COLO829 (cell line): ENCODE measurements at regions not wholly inside any gene's neighbourhood (a gene's known extent, or its start where the extent isn't known, plus 50 kb on each side); places are given as distances from the start of the nearest gene placed in this dataset.
"Not testable (repeated sequence)": the region's sequence is repeated elsewhere in the genome, so short reads cannot be mapped to it uniquely, and the experiment has no call there.

Source experiments
- DNase-seq: peaks from one replicate; pipeline ENCODE4 v3.0.0; 2012; ENCODE audit warnings: low spot score

- no peak for DNase-seq
Observed at GRCh38 chr7:53387515-53387914, 352.1 kb downstream of the POM121L12 start.

- DNase-seq = no peak
Observed at GRCh38 chr7:53397911-53398310, 362.5 kb downstream of the POM121L12 start.

- DNase-seq = no peak
Observed at GRCh38 chr7:53398566-53398965, 363.1 kb downstream of the POM121L12 start.

- DNase-seq = no peak
Observed at GRCh38 chr7:53413021-53413420, 377.6 kb downstream of the POM121L12 start.

GRCh38 chr7:53415816-53416215 lies 380.4 kb downstream of the POM121L12 start:
- DNase-seq = no peak

GRCh38 chr7:53418834-53419482 lies 383.5 kb downstream of the POM121L12 start:
- no peak for DNase-seq

- DNase-seq = no peak
Observed at GRCh38 chr7:53420550-53420949, 385.1 kb downstream of the POM121L12 start.

DNA sequence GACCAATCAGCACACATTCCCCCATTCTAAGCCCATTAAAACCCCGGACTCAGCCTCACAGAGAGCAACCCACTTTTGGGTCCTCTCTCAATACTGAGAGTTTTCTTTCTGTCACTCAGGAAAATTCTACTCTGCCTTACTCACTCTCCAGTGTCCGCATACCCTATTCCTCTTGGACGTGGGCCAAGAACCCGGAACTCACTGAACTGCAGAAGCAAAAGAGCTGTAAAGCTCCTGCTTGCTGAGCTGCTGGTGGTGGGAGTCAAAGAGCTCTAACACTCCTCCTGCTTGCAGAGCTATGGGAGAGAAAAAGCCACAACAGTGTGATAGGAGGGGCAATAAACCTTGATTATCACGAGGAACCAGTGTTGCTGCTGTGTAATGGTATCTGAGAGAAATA lies 386.9 kb downstream of the POM121L12 start:
- DNase-seq = no peak

DNA sequence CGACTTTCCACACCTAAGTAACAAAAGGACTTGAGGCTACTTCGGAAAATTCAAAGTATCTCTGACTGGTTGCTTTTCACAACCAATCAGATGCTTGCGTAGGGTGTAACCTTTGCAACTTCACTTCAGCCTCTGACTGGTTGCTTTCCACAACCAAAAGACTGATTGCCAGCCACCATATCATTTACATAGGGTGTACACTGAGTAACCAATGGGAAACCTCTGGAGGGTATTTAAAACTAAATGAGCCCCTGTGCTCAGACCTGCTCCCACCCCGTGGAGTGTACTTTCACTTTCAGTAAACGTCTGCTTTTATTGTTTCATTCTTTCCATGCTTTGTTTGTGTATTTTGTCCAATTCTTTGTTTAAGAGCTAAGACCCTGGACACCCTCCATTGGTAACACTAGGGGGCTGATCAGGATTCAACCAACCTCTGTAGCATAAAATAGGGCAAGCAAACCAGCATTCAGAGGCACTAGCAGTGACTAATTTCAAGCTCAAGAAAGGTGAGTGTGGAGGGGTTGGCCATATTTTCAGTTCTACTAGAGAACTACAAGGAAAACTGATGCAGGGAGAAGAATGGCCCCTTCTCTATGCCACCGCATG lies 390.8 kb downstream of the POM121L12 start:
- DNase-seq = no peak

GRCh38 chr7:53428045-53428444 lies 392.6 kb downstream of the POM121L12 start:
- DNase-seq = no peak

GRCh38 chr7:53431901-53432300 lies 396.5 kb downstream of the POM121L12 start:
- DNase-seq = no peak

GRCh38 chr7:53437336-53437735 lies 401.9 kb downstream of the POM121L12 start:
- DNase-seq = no peak

- no peak for DNase-seq
Observed at GRCh38 chr7:53446170-53446569, 410.7 kb downstream of the POM121L12 start.

GRCh38 chr7:53458636-53459035 lies 423.2 kb downstream of the POM121L12 start:
- DNase-seq = no peak

GRCh38 chr7:53466371-53466770 lies 430.9 kb downstream of the POM121L12 start:
- DNase-seq = no peak

DNA sequence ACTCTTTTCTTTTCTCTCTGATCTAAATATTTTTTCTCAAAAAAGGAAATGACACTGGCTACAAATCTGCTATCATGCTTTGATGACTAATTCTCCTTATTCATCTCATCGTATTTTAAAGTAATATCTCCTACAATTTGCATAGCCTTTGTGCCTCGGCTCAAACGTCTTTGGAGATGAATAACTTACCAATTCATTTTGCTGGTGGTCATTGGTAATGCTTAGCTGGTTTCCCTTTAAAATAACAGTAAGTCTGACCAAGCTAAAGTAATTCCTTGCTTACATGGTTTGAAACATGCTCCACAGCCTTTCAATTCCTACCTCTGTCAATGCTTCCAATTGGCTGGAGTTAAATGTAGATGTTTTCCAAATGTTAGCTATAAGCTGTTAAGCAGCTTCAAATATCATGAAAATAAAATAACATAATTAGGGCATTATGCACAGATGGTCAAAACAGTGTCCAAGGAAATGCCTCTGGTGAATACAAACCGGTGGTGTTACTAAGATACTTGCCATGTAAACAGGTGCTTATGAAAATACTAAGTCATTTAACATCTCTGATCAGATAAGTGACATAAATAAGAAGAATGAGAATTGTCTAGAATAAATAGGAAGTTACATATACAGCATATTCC lies 435.0 kb downstream of the POM121L12 start:
- DNase-seq = no peak

GRCh38 chr7:53473371-53473770 lies 437.9 kb downstream of the POM121L12 start:
- DNase-seq = no peak

- no peak for DNase-seq
Observed at GRCh38 chr7:53475776-53476175, 440.3 kb downstream of the POM121L12 start.

DNA sequence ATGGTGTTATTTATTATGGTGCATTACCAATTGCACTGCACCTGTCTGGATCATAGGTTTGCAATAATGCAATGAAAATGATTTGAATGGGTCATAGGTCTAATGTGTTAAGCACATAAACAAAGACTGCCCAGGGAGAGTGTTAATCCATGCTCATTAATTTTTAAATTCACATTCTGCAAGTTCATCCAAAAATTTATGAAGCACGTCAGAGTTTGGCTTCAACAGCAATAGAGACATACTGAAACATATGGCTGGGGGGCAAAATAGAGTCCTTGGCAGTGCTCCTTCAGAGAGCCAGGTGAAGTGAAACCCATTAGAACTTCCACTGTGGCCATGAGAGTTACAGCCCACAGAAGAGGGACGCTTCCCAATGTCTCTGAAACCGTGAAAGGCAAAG lies 441.1 kb downstream of the POM121L12 start:
- DNase-seq = no peak

DNA sequence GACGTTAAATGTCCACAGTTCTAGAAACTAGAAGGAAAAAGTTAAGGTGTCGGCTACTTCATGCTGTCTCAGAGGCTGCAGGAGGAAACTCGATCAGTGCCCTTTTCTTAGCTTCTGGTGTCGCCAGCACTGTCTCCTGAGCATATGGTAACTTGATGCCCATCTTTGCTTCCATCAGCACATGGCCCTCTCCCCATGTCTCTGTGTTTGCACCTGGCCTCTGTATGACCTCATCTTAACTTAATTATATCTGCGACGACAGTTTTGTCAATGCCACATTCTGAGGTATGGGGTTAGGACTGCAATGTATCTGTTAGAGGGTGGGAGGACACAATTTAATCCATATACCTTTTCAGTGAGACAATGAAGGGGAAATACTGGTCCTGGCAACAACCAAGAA lies 449.9 kb downstream of the POM121L12 start:
- DNase-seq = no peak

- DNase-seq = no peak
Observed at GRCh38 chr7:53491051-53491450, 455.6 kb downstream of the POM121L12 start.

GRCh38 chr7:53495181-53495580 lies 459.7 kb downstream of the POM121L12 start:
- not testable (repeated sequence) for DNase-seq

GRCh38 chr7:53500076-53500475 lies 464.6 kb downstream of the POM121L12 start:
- DNase-seq = no peak

DNA sequence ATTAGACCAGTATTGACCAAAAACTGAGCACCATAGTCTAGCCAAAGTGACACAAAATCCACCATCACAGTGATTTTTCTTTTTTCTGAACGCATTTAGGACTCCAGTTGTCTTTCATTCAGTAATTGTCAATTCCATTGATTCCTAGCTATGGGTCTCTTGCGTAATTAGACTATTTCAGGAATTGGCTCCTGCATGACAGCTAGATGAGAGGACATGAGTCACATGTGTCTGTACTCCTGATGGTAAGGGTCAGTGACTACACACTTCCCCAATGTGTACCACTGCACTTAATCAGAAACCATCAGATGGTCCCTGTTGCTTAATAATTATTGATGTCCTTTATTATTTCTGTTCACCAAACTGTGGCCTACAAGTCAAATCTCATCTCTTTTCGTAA lies 469.5 kb downstream of the POM121L12 start:
- DNase-seq = no peak
